Activated CD4-positive, alpha-beta T cell treated with anti-CD3 and anti-CD28 coated beads, Interleukin-10, Interleukin-2, amounts not matched to agents 100 ng/mL and 50 ng/mL, durations not matched to agents 16 hours and 8 hours (primary cell): ENCODE measurements at regions not wholly inside any gene's neighbourhood (a gene's known extent, or its start where the extent isn't known, plus 50 kb on each side); places are given as distances from the start of the nearest gene placed in this dataset.
"Not testable (repeated sequence)": the region's sequence is repeated elsewhere in the genome, so short reads cannot be mapped to it uniquely, and the experiment has no call there.

Experiments used
- DNase-seq: peaks from one replicate; pipeline ENCODE4 v3.0.0-alpha.2; 2020

- DNase-seq = not testable (repeated sequence)
Measured at GRCh38 chrX:1102221-1102620, 110.2 kb downstream of the CRLF2 start.

GRCh38 chrX:1099146-1099770, 113.2 kb downstream of the CRLF2 start:
- DNase-seq = no peak

- no peak for DNase-seq
Measured at GRCh38 chrX:1097328-1097727, 115.1 kb downstream of the CRLF2 start.

- no peak for DNase-seq
Measured at GRCh38 chrX:1094566-1095333, 117.7 kb downstream of the CRLF2 start.

GRCh38 chrX:1093586-1094421, 118.6 kb downstream of the CRLF2 start:
- no peak for DNase-seq

- DNase-seq = peak; percentile 47
Measured at GRCh38 chrX:1093121-1093520, 119.3 kb downstream of the CRLF2 start.

- DNase-seq = no peak
Measured at GRCh38 chrX:1086444-1087409, 125.7 kb downstream of the CRLF2 start.

- DNase-seq = not testable (repeated sequence)
Measured at GRCh38 chrX:1085871-1086270, 126.6 kb downstream of the CRLF2 start.

GRCh38 chrX:1084689-1085088, 127.8 kb downstream of the CRLF2 start:
- no peak for DNase-seq

GRCh38 chrX:1076871-1077651, 135.4 kb downstream of the CRLF2 start:
- no peak for DNase-seq

- no peak for DNase-seq
Measured at GRCh38 chrX:1075741-1076140, 136.7 kb downstream of the CRLF2 start.

- no peak for DNase-seq
Measured at GRCh38 chrX:1075156-1075555, 137.3 kb downstream of the CRLF2 start.

- no peak for DNase-seq
Measured at GRCh38 chrX:1074755-1075154, 137.7 kb downstream of the CRLF2 start.

- no peak for DNase-seq
Measured at GRCh38 chrX:1074172-1074571, 138.3 kb downstream of the CRLF2 start.

- DNase-seq = no peak
Measured at GRCh38 chrX:1072637-1073377, 139.6 kb downstream of the CRLF2 start.

GRCh38 chrX:1071351-1071750, 141.1 kb downstream of the CRLF2 start:
- DNase-seq = no peak

GRCh38 chrX:1062351-1062750, 150.1 kb downstream of the CRLF2 start:
- no peak for DNase-seq

- no peak for DNase-seq
Measured at GRCh38 chrX:1060562-1060960, 151.9 kb downstream of the CRLF2 start.

- no peak for DNase-seq
Measured at GRCh38 chrX:1059576-1060561, 152.6 kb downstream of the CRLF2 start.

GRCh38 chrX:1053600-1053999, 158.8 kb downstream of the CRLF2 start:
- not testable (repeated sequence) for DNase-seq
